MM.1S (cell line): ENCODE measurements at regions not wholly inside any gene's neighbourhood (a gene's known extent, or its start where the extent isn't known, plus 50 kb on each side); places are given as distances from the start of the nearest gene placed in this dataset.

Experiments
- DNase-seq: peaks from one replicate; pipeline ENCODE4 v3.0.0-alpha.2; 2015
- H2AFZ ChIP-seq: fragments of 300-600 bp; sonication (generic); 2 replicates; pipeline ENCODE4 v1.6.0; 2016; ENCODE audit warnings: antibody characterized with exemption, low read length
- H3F3A ChIP-seq: fragments of 300-600 bp; sonication (generic); 2 replicates; pipeline ENCODE4 v1.6.1; 2016; ENCODE audit warnings: mild to moderate bottlenecking, antibody characterized with exemption, low read length, moderate library complexity, mixed read lengths; ENCODE audit not compliant: insufficient read depth
- H3K27ac ChIP-seq: fragments of 300-600 bp; sonication (generic); 2 replicates; pipeline ENCODE4 v1.5.1; 2016; ENCODE audit warnings: mild to moderate bottlenecking, low read length
- H3K27me3 ChIP-seq: fragments of 300-600 bp; sonication (generic); replicated peaks from 2 replicates; pipeline ENCODE4 v1.6.0; 2016; ENCODE audit warnings: low read length; ENCODE audit not compliant: insufficient read depth
- H3K36me3 ChIP-seq: fragments of 300-600 bp; sonication (generic); replicated peaks from 2 replicates; pipeline ENCODE4 v1.6.1; 2016; ENCODE audit warnings: mild to moderate bottlenecking, low read length, mixed read lengths; ENCODE audit not compliant: insufficient read depth
- H3K4me1 ChIP-seq: fragments of 300-600 bp; sonication (generic); 2 replicates; pipeline ENCODE4 v1.6.1; 2016; ENCODE audit warnings: low read length, mixed read lengths
- H3K4me2 ChIP-seq: fragments of 300-600 bp; sonication (generic); 2 replicates; pipeline ENCODE4 v1.6.0; 2016; ENCODE audit warnings: low read depth, low read length
- H3K4me3 ChIP-seq: fragments of 300-600 bp; sonication (generic); 2 replicates; pipeline ENCODE4 v1.5.1; 2016; ENCODE audit warnings: low read length, mixed read lengths
- H3K79me2 ChIP-seq: fragments of 300-600 bp; sonication (generic); 2 replicates; pipeline ENCODE4 v1.6.1; 2016; ENCODE audit warnings: mixed run types, low read length, mixed read lengths
- H3K9ac ChIP-seq: fragments of 300-600 bp; sonication (generic); 2 replicates; pipeline ENCODE4 v1.6.1; 2016; ENCODE audit warnings: low read length, mixed read lengths
- H3K9me2 ChIP-seq: fragments of 300-600 bp; sonication (generic); replicated peaks from 2 replicates; pipeline ENCODE4 v1.6.1; 2016; ENCODE audit warnings: mild to moderate bottlenecking, low read length, mixed read lengths; ENCODE audit not compliant: insufficient read depth
- H3K9me3 ChIP-seq: fragments of 300-600 bp; sonication (generic); replicated peaks from 2 replicates; pipeline ENCODE4 v1.6.1; 2016; ENCODE audit warnings: mild to moderate bottlenecking, low read length, mixed read lengths; ENCODE audit not compliant: insufficient read depth
- H4K20me1 ChIP-seq: fragments of 300-600 bp; sonication (generic); 2 replicates; pipeline ENCODE4 v1.6.1; 2016; ENCODE audit warnings: mild to moderate bottlenecking, low read length, moderate library complexity, mixed read lengths; ENCODE audit not compliant: insufficient read depth
- CTCF ChIP-seq: fragments of 300-600 bp; sonication (generic); IDR thresholded peaks from 2 replicates; pipeline ENCODE4 v1.5.1; 2016; ENCODE audit warnings: antibody characterized with exemption, low read length, mixed read lengths
- EZH2 ChIP-seq: fragments of 300-600 bp; sonication (generic); optimal IDR thresholded peaks from 2 replicates; pipeline ENCODE3; 2017; ENCODE audit warnings: low read depth, mild to moderate bottlenecking, antibody characterized with exemption, low read length, mixed read lengths
- EZH2phosphoT487 ChIP-seq: fragments of 300-600 bp; sonication (generic); IDR thresholded peaks from 2 replicates; pipeline ENCODE4 v1.6.1; 2018; ENCODE audit warnings: antibody characterized with exemption, low read length

GRCh38 chr10:124180044-124180745, 86.8 kb upstream of the CHST15 start:
- Histone ChIP-seq H3K36me3 (no peaks in the 10 kb centered on the region), H3K27me3 (no peaks in the 10 kb centered on the region), H3K9me2 (no peaks in the 10 kb centered on the region), H4K20me1 (no peaks in the 10 kb centered on the region), H2AFZ (no peak overlapping the region), H3K9ac (no peak overlapping the region), H3K27ac (no peak overlapping the region), H3K9me3 (no peaks in the 10 kb centered on the region), H3K4me1 (no peaks in the 10 kb centered on the region), H3K4me3 (no peak overlapping the region), H3F3A (no peaks in the 10 kb centered on the region), H3K79me2 (no peaks in the 10 kb centered on the region), H3K4me2 (no peak overlapping the region)
- DNase-seq: no peak
- no peak for TF ChIP-seq EZH2phosphoT487

GRCh38 chr10:124179308-124180043, 86.1 kb upstream of the CHST15 start:
- Histone ChIP-seq H3K27ac (no peak overlapping the region), H3K4me1 (no peaks in the 10 kb centered on the region), H3K4me3 (no peak overlapping the region), H3K79me2 (no peaks in the 10 kb centered on the region), H3K9ac (no peak overlapping the region), H3F3A (no peaks in the 10 kb centered on the region), H2AFZ (no peak overlapping the region), H3K4me2 (no peak overlapping the region), H3K9me2 (no peaks in the 10 kb centered on the region), H3K9me3 (no peaks in the 10 kb centered on the region), H3K27me3 (no peaks in the 10 kb centered on the region), H3K36me3 (no peaks in the 10 kb centered on the region), H4K20me1 (no peaks in the 10 kb centered on the region)
- no peak for DNase-seq
- no peak for TF ChIP-seq EZH2phosphoT487
- no peak for TF ChIP-seq CTCF
- TF ChIP-seq EZH2: no peak

GRCh38 chr10:124177180-124177518, 83.8 kb upstream of the CHST15 start:
- no peak overlapping the region for H3K9ac ChIP-seq
- no peaks in the 10 kb centered on the region for H3K79me2 ChIP-seq
- H3K9me2 ChIP-seq: no peaks in the 10 kb centered on the region
- H3K27ac ChIP-seq: no peak overlapping the region
- no peaks in the 10 kb centered on the region for H3K4me1 ChIP-seq
- no peaks in the 10 kb centered on the region for H3K9me3 ChIP-seq
- H3K4me2 ChIP-seq: no peak overlapping the region
- no peaks in the 10 kb centered on the region for H3K36me3 ChIP-seq
- H2AFZ ChIP-seq: no peak overlapping the region
- H3F3A ChIP-seq: no peaks in the 10 kb centered on the region
- H4K20me1 ChIP-seq: no peaks in the 10 kb centered on the region
- no peak overlapping the region for H3K4me3 ChIP-seq
- H3K27me3 ChIP-seq: no peaks in the 10 kb centered on the region
- DNase-seq: no peak
- TF ChIP-seq CTCF: no peak
- TF ChIP-seq EZH2: no peak
- no peak for TF ChIP-seq EZH2phosphoT487
